NCI-H460 (cell line): ENCODE measurements at regions not wholly inside any gene's neighbourhood (a gene's known extent, or its start where the extent isn't known, plus 50 kb on each side); places are given as distances from the start of the nearest gene placed in this dataset.

Experiments used
- DNase-seq: peaks from one replicate; pipeline ENCODE4 v3.0.0-alpha.2; 2016; ENCODE audit warnings: low read depth; ENCODE audit errors: extremely low read depth

- DNase-seq: no peak
These were observed 394.4 kb upstream of the TBX3 start for GRCh38 chr12:115078334-115078733.

GRCh38 chr12:115075552-115076170, 391.7 kb upstream of the TBX3 start:
- DNase-seq: no peak

- no peak for DNase-seq
These were observed 390.6 kb upstream of the TBX3 start for GRCh38 chr12:115074617-115075016.

- DNase-seq: no peak
These were observed 388.7 kb upstream of the TBX3 start for GRCh38 chr12:115072712-115073111.

GRCh38 chr12:115070313-115070712, 386.3 kb upstream of the TBX3 start:
- DNase-seq: no peak

GRCh38 chr12:115064296-115064695, 380.3 kb upstream of the TBX3 start:
- no peak for DNase-seq

GRCh38 chr12:115062741-115063140, 378.8 kb upstream of the TBX3 start:
- DNase-seq: no peak

- DNase-seq: no peak
These were observed 376.6 kb upstream of the TBX3 start for GRCh38 chr12:115060477-115061168.

- DNase-seq: no peak
These were observed 373.5 kb upstream of the TBX3 start for GRCh38 chr12:115057445-115057844.

- no peak for DNase-seq
These were observed 367.4 kb upstream of the TBX3 start for GRCh38 chr12:115051378-115051777.

- no peak for DNase-seq
These were observed 365.6 kb upstream of the TBX3 start for GRCh38 chr12:115049614-115050013.

- no peak for DNase-seq
These were observed 362.8 kb upstream of the TBX3 start for GRCh38 chr12:115046805-115047204.

GRCh38 chr12:115044073-115044472, 360.1 kb upstream of the TBX3 start:
- DNase-seq: no peak

GRCh38 chr12:115043079-115043478, 359.1 kb upstream of the TBX3 start:
- no peak for DNase-seq

- DNase-seq: no peak
These were observed 358.4 kb upstream of the TBX3 start for GRCh38 chr12:115042341-115042740.

GRCh38 chr12:115037830-115038229, 353.9 kb upstream of the TBX3 start:
- no peak for DNase-seq

- no peak for DNase-seq
These were observed 351.6 kb upstream of the TBX3 start for GRCh38 chr12:115035535-115036107.

GRCh38 chr12:115032521-115032920, 348.5 kb upstream of the TBX3 start:
- no peak for DNase-seq

GRCh38 chr12:115030017-115030416, 346.0 kb upstream of the TBX3 start:
- DNase-seq: no peak

GRCh38 chr12:115024531-115024930, 340.6 kb upstream of the TBX3 start:
- DNase-seq: no peak

- no peak for DNase-seq
These were observed 339.6 kb upstream of the TBX3 start for GRCh38 chr12:115023279-115024265.
